CD8-positive, alpha-beta memory T cell (primary cell): ENCODE measurements at regions not wholly inside any gene's neighbourhood (a gene's known extent, or its start where the extent isn't known, plus 50 kb on each side); places are given as distances from the start of the nearest gene placed in this dataset.
A peak's percentile ranks its signal among the peaks of the same experiment; 100 is the strongest.
"Not testable (repeated sequence)": the region's sequence is repeated elsewhere in the genome, so short reads cannot be mapped to it uniquely, and the experiment has no call there.

Experiments used
- CTCF ChIA-PET: fragments of 350-600 bp; sonication (Branson Sonifier 250); formaldehyde crosslinking; loops from one replicate; lab custom pipeline; 2021; ENCODE audit warnings: antibody characterized with exemption; lab: Charles Lee
- POLR2A ChIA-PET: fragments of 350-600 bp; sonication (Branson Sonifier 250); formaldehyde crosslinking; loops from one replicate; lab custom pipeline; 2021; ENCODE audit warnings: antibody characterized with exemption; lab: Charles Lee
- DNase-seq, 5 donors: peaks; one replicate each; pipeline versions ENCODE4 v3.0.0 to v3.0.0-alpha.2; 2020 to 2022; ENCODE audit warnings: mixed read lengths in 1 of 5
- H3K27ac ChIP-seq: one replicate; pipeline ENCODE4 v1.7.0; 2013; ENCODE audit warnings: low read depth, mild to moderate bottlenecking, low read length, moderate library complexity
- H3K27me3 ChIP-seq: 2 replicates; pipeline ENCODE4 v1.7.0; 2013; ENCODE audit warnings: low read length, mild to moderate bottlenecking; ENCODE audit not compliant: insufficient read depth, poor library complexity, severe bottlenecking
- H3K36me3 ChIP-seq: 2 replicates; pipeline ENCODE4 v1.7.0; 2013; ENCODE audit warnings: mild to moderate bottlenecking, low read length, moderate library complexity; ENCODE audit not compliant: insufficient read depth
- H3K4me1 ChIP-seq: 2 replicates; pipeline ENCODE4 v1.7.0; 2013; ENCODE audit warnings: mild to moderate bottlenecking, low read length, moderate library complexity; ENCODE audit not compliant: insufficient read depth
- H3K4me3 ChIP-seq: 2 replicates; pipeline ENCODE4 v1.7.0; 2013; ENCODE audit warnings: mild to moderate bottlenecking, low read length
- H3K9me3 ChIP-seq: 2 replicates; pipeline ENCODE4 v1.7.0; 2013; ENCODE audit warnings: mild to moderate bottlenecking, low read length
- H3K27ac Mint-ChIP-seq, 8 donors: one replicate each; pipeline ENCODE4 v1.8.0; 2020 to 2021; ENCODE audit warnings: mixed read lengths in 8 of 8, mild to moderate bottlenecking in 6 of 8, inconsistent platforms in 3 of 8, moderate library complexity in 3 of 8
- H3K27me3 Mint-ChIP-seq, 2 donors: one replicate each; pipeline ENCODE4 v1.8.0; 2020 to 2021; ENCODE audit warnings: mixed read lengths in 2 of 2, mild to moderate bottlenecking in 1 of 2, moderate library complexity in 1 of 2
- H3K36me3 Mint-ChIP-seq, 3 donors: one replicate each; pipeline ENCODE4 v1.8.0; 2020 to 2021; ENCODE audit warnings: mixed read lengths in 3 of 3, inconsistent platforms in 1 of 3, mild to moderate bottlenecking in 1 of 3
- H3K4me1 Mint-ChIP-seq, 3 donors: one replicate each; pipeline ENCODE4 v1.8.0; 2020 to 2021; ENCODE audit warnings: mixed read lengths in 3 of 3, inconsistent platforms in 1 of 3, mild to moderate bottlenecking in 1 of 3
- H3K4me3 Mint-ChIP-seq, 7 donors: one replicate each; pipeline ENCODE4 v1.8.0; 2020 to 2021; ENCODE audit warnings: mixed read lengths in 7 of 7, mild to moderate bottlenecking in 6 of 7, moderate library complexity in 4 of 7, inconsistent platforms in 2 of 7
- H3K9me3 Mint-ChIP-seq, 5 donors: one replicate each; pipeline ENCODE4 v1.8.0; 2020 to 2022; ENCODE audit warnings: mixed read lengths in 5 of 5, mild to moderate bottlenecking in 3 of 5, moderate library complexity in 2 of 5, inconsistent platforms in 1 of 5

DNA sequence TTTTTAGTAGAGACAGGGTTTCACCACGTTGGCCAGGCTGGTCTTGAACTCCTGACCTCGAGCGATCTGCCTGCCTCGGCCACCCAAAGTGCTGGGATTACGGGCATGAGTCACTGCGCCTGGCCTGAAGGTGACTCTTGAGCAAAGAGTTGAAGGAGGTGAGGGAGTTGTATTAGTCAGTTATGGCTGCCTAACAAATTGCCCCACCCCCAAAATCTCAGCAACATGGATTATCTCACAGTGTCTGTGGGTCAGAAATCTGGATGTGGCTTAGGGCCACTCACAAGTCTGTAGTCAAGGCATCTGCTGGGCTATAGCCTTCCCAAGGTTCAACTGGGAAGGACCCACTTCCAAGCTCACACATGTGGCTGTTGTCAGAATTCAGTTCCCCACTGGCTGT lies 52.8 kb upstream of the ADGRE5 start:
- H3K27ac Mint-ChIP-seq, result no peak overlapping the region

DNA sequence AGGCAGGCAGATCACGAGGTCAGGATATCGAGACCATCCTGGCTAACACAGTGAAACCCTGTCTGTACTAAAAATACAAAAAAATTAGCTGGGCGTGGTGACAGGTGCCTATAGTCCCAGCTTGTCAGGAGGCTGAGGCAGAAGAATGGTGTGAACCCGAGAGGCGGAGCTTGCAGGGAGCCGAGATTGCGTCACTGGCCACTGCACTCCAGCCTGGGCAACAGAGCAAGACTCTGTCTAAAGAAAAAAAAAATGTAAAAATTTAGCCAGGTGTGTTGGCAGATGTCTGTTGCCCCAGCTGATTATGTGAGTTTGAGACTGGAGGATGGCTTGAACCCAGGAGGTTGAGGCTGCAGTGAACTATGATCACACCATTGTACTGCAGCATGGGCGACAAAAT lies 54.2 kb upstream of the ADGRE5 start:
- H3K4me3 ChIP-seq, H3K36me3 Mint-ChIP-seq, H3K9me3 ChIP-seq, POLR2A ChIA-PET, H3K27me3 Mint-ChIP-seq, H3K27me3 ChIP-seq, DNase-seq, H3K4me1 ChIP-seq, H3K4me1 Mint-ChIP-seq, H3K4me3 Mint-ChIP-seq, H3K27ac Mint-ChIP-seq, H3K9me3 Mint-ChIP-seq, H3K27ac ChIP-seq, H3K36me3 ChIP-seq: not testable (repeated sequence)
- CTCF ChIA-PET, result interaction anchor here (1.9 kb wide), 1 partner anchor 21 kb away, joined by 6 read pairs; no protein-coding TSS in a partner anchor

More for the DNA sequence above, 52.8 kb upstream of the ADGRE5 start:
- Histone ChIP-seq H3K36me3 (no peaks in the 10 kb centered on the region), H3K9me3 (no peaks in the 10 kb centered on the region), H3K4me1 (no peaks in the 10 kb centered on the region), H3K27ac (no peak overlapping the region), H3K4me3 (no peak overlapping the region), H3K27me3 (no peaks in the 10 kb centered on the region)
- Mint-ChIP-seq H3K4me3 (no peak overlapping the region), H3K27me3 (peaks cover 0 to 5% of the 10 kb centered on the region in 2 donors), H3K36me3 (peaks cover 0 to 3% (median 0%) of the 10 kb centered on the region in 3 donors), H3K9me3 (no peaks in the 10 kb centered on the region), H3K4me1 (peaks cover 0 to 3% (median 0%) of the 10 kb centered on the region in 3 donors)
- no peak for DNase-seq
- CTCF ChIA-PET, result no interaction called here
- POLR2A ChIA-PET, result interaction anchor here (0.7 kb wide), 1 partner anchor 66 kb away, joined by 5 read pairs; no protein-coding TSS in a partner anchor

DNA sequence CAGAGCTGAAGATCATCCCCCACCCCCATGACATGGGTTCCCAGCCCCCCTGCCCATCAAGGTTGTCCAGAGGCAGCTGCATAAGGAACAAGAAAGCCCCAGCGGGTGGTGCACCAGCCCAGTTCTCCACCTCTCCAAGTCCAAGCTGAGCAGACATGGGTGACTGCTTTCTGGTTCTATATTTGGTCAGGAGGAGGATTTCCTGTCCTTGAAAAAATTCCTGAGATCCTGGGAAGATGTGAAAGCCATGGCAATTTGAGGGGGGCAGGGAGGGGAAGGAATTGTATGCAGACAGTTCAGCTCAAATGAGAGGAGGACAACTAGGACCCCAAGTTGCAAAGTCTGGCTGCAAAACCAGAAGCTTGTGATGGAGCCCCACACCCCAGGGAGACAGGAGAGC lies 55.4 kb upstream of the ADGRE5 start:
- POLR2A ChIA-PET, result interaction anchor here (0.5 to 0.7 kb wide), 2 partner anchors 101 to 204 kb away, joined by 3 to 7 read pairs; no protein-coding TSS in a partner anchor

DNA sequence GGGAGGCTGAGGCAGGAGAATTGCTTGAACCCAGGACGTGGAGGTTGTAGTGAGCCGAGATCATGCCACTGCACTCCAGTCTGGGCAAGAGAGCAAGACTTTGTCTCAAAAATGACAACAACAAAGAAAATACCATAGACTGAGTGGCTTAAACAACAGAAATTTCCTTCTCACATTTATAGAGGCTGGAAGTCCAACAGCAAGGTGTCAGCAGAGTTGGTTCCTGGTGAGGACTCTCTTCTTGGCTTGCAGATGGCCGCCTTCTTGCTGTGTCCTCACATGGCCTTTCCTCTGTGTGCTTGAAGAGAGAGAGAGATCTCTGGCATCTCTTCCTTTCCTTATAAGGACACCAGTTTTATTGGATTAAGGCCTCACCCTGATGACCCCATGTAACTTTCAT lies 56.1 kb upstream of the ADGRE5 start:
- no peaks in the 10 kb centered on the region for H3K9me3 ChIP-seq
- H3K4me3 ChIP-seq, result no peak overlapping the region
- Mint-ChIP-seq H3K27ac (no peak overlapping the region), H3K27me3 (peaks cover 0 to 3% of the 10 kb centered on the region in 2 donors), H3K4me3 (no peak overlapping the region), H3K9me3 (no peaks in the 10 kb centered on the region), H3K36me3 (peaks cover 0 to 3% (median 0%) of the 10 kb centered on the region in 3 donors), H3K4me1 (no peaks in the 10 kb centered on the region)
- no peak for DNase-seq
- no peaks in the 10 kb centered on the region for H3K4me1 ChIP-seq
- POLR2A ChIA-PET, result interaction anchor here (0.8 kb wide), 1 partner anchor 164 kb away, joined by 3 read pairs; no protein-coding TSS in a partner anchor
- H3K27me3 ChIP-seq, result no peaks in the 10 kb centered on the region
- CTCF ChIA-PET, result interaction anchor here (1.9 kb wide), 1 partner anchor 23 kb away, joined by 6 read pairs; no protein-coding TSS in a partner anchor
- no peak overlapping the region for H3K27ac ChIP-seq
- no peaks in the 10 kb centered on the region for H3K36me3 ChIP-seq

More for the DNA sequence above, 55.4 kb upstream of the ADGRE5 start:
- H3K4me1 ChIP-seq, result no peaks in the 10 kb centered on the region
- Mint-ChIP-seq H3K9me3 (no peaks in the 10 kb centered on the region), H3K36me3 (peaks cover 0 to 3% (median 0%) of the 10 kb centered on the region in 3 donors), H3K27ac (no peak overlapping the region), H3K4me1 (no peaks in the 10 kb centered on the region), H3K4me3 (no peak overlapping the region), H3K27me3 (peaks cover 0 to 3% of the 10 kb centered on the region in 2 donors)
- CTCF ChIA-PET, result interaction anchor here (1.1 to 1.9 kb wide), 2 partner anchors 22 to 189 kb away, joined by 4 to 6 read pairs; partner anchors contain the start of gene ASF1B
- H3K27me3 ChIP-seq, result no peaks in the 10 kb centered on the region
- no peak overlapping the region for H3K27ac ChIP-seq
- no peaks in the 10 kb centered on the region for H3K9me3 ChIP-seq
- no peak for DNase-seq
- no peak overlapping the region for H3K4me3 ChIP-seq
- H3K36me3 ChIP-seq, result no peaks in the 10 kb centered on the region

DNA sequence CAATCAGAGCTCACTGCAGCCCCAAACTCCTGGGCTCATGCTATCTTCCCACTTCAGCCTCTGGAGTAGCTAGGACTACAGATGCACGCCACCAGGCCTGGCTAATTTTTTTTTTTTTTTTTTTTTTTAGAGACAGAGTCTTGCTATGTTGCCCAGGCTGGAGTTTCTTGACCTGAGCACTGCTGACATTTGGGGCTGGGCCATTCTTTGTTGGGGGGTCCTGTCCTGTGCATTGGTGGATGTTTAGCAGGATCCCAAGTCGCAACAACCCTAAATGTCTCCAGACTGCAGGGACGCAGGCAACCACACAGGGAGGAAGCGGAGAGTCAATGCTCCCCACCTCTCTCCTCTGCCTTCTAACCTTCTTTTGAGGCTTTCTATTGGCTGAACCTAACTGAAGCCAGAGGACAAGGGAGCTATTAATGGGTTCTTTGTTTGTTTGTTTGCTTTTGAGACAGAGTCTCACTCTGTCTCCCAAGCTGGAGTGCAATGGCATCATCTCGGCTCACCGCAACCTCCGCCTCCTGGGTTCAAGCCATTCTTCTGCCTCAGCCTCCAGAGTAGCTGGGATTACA lies 58.3 kb upstream of the ADGRE5 start:
- Mint-ChIP-seq H3K27me3 (no peaks in the 10 kb centered on the region), H3K4me1 (no peaks in the 10 kb centered on the region), H3K9me3 (no peaks in the 10 kb centered on the region), H3K4me3 (no peak overlapping the region), H3K36me3 (no peaks in the 10 kb centered on the region), H3K27ac (peak overlapping the region in 2 of 8 donors; percentile 46 to 57)
- Histone ChIP-seq H3K9me3 (no peaks in the 10 kb centered on the region), H3K36me3 (no peaks in the 10 kb centered on the region), H3K4me1 (no peaks in the 10 kb centered on the region), H3K27me3 (no peaks in the 10 kb centered on the region), H3K4me3 (no peak overlapping the region), H3K27ac (no peak overlapping the region)
- DNase-seq, result no peak
- CTCF ChIA-PET, result interaction anchor here (1.4 kb wide), 1 partner anchor 34 kb away, joined by 3 read pairs; no protein-coding TSS in a partner anchor
- POLR2A ChIA-PET, result interaction anchor here (0.7 kb wide), 1 partner anchor 164 kb away, joined by 14 read pairs; no protein-coding TSS in a partner anchor

DNA sequence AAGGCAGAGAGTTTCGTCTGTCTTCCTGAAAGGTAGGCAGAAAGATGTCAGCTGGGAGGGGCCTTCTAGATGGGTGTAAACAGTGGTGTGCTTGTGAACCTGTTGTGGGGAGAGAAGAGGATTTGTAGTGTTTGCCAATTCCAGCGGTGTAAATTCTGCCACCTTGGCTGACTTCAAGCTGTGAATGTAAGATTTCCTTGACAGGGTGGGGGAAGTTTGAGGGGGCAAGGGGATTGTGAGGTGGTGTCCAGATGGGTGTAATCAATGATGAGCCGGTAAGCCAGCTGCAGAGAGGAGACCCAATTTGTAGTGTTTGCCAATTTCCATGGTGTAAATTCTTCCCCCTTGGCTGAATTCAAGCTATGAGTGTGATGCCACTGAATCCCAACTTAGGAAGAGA lies 61.0 kb upstream of the ADGRE5 start:
- Mint-ChIP-seq H3K27ac (peak overlapping the region in 1 of 8 donors; percentile 68), H3K4me3 (no peak overlapping the region), H3K36me3 (no peaks in the 10 kb centered on the region), H3K9me3 (no peaks in the 10 kb centered on the region), H3K27me3 (no peaks in the 10 kb centered on the region), H3K4me1 (no peaks in the 10 kb centered on the region)
- H3K27ac ChIP-seq, result no peak overlapping the region
- H3K27me3 ChIP-seq, result no peaks in the 10 kb centered on the region
- H3K36me3 ChIP-seq, result no peaks in the 10 kb centered on the region
- H3K9me3 ChIP-seq, result no peaks in the 10 kb centered on the region
- H3K4me1 ChIP-seq, result no peaks in the 10 kb centered on the region
- POLR2A ChIA-PET, result no interaction called here
- H3K4me3 ChIP-seq, result no peak overlapping the region
- no peak for DNase-seq
- CTCF ChIA-PET, result interaction anchor here (1.9 kb wide), 1 partner anchor 28 kb away, joined by 6 read pairs; no protein-coding TSS in a partner anchor

DNA sequence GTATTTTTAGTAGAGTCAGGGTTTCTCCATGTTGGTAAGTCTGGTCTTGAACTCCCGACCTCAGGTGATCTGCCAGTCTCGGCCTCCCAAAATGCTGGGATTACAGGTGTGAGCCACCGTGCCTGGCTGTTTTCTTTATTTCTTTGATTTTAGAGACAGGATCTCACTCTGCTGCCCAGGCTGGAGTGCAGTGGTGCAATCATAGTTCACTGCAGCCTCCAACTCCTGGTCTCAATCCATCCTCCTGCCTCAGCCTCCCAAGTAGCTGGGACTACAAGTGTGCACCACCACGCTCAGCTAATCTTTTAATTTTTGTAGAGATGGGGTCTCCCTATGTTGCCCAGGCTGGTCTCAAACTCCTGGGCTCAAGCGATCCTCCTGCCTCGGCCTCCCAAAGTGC lies 61.5 kb upstream of the ADGRE5 start:
- DNase-seq, H3K9me3 Mint-ChIP-seq, POLR2A ChIA-PET, H3K36me3 ChIP-seq, H3K27me3 Mint-ChIP-seq, H3K4me3 Mint-ChIP-seq, H3K4me1 Mint-ChIP-seq, H3K9me3 ChIP-seq, H3K27ac ChIP-seq, H3K36me3 Mint-ChIP-seq, H3K4me3 ChIP-seq, H3K4me1 ChIP-seq, H3K27me3 ChIP-seq: not testable (repeated sequence)
- H3K27ac Mint-ChIP-seq, result peak overlapping the region in 2 of 8 donors; percentile 36 to 57
- CTCF ChIA-PET, result interaction anchor here (1.9 kb wide), 1 partner anchor 29 kb away, joined by 6 read pairs; no protein-coding TSS in a partner anchor

DNA sequence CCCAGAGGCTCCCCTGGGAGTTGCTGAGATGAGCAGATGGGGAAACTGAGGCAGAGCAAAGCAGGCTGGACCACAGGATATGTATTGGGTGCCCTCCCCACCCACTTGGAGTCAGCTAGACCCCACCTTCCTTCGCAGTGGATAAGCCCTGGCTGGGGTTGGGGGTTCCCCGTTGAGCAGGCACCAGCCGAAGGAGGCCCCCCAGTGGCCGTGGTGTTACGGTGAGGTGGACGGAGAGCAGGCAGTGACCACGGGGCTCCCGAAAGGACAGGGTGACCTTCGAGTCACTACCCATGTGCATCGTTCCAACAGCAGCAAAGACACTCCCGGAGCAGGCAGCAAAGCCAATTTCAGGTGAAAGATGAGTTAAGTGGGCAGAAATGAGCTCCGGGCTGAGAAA lies 62.4 kb upstream of the ADGRE5 start:
- no peaks in the 10 kb centered on the region for H3K4me1 ChIP-seq
- H3K36me3 Mint-ChIP-seq, result no peaks in the 10 kb centered on the region
- DNase-seq, result no peak

More for the DNA sequence above, 62.4 kb upstream of the ADGRE5 start:
- Histone ChIP-seq H3K27me3 (no peaks in the 10 kb centered on the region), H3K27ac (no peak overlapping the region), H3K4me3 (no peak overlapping the region), H3K36me3 (no peaks in the 10 kb centered on the region), H3K9me3 (no peaks in the 10 kb centered on the region)
- H3K27me3 Mint-ChIP-seq, result peaks cover 0 to 1% of the 10 kb centered on the region in 2 donors
- H3K4me1 Mint-ChIP-seq, result no peaks in the 10 kb centered on the region
- ChIA-PET CTCF (no interaction called here), POLR2A (no interaction called here)
- H3K9me3 Mint-ChIP-seq, result no peaks in the 10 kb centered on the region
- H3K27ac Mint-ChIP-seq, result no peak overlapping the region
- H3K4me3 Mint-ChIP-seq, result no peak overlapping the region
